BLaER1 treated with 17β-estradiol and CSF1 and Interleukin-3, amounts not matched to agents 10 nM and 100 nM (cell line): ENCODE measurements at regions not wholly inside any gene's neighbourhood (a gene's known extent, or its start where the extent isn't known, plus 50 kb on each side); places are given as distances from the start of the nearest gene placed in this dataset.
A peak's percentile ranks its signal among the peaks of the same experiment; 100 is the strongest.
"Not testable (repeated sequence)": the region's sequence is repeated elsewhere in the genome, so short reads cannot be mapped to it uniquely, and the experiment has no call there.

Experiments
- H3K27ac ChIP-seq, 11 experiments: shearing (Covaris generic); formaldehyde crosslinking; 2 replicates each; pipeline ENCODE4 v1.8.1; 2022
- H3K27me3 ChIP-seq, 11 experiments: shearing (Covaris generic); formaldehyde crosslinking; 2 replicates each; pipeline ENCODE4 v1.8.1; 2022
- H3K36me3 ChIP-seq, 11 experiments: shearing (Covaris generic); formaldehyde crosslinking; 2 replicates each; pipeline ENCODE4 v1.8.1; 2022
- H3K4me1 ChIP-seq, 10 experiments: shearing (Covaris generic); formaldehyde crosslinking; 2 replicates each; pipeline ENCODE4 v1.8.1; 2022
- H3K4me2 ChIP-seq, 11 experiments: shearing (Covaris generic); formaldehyde crosslinking; 2 replicates each; pipeline ENCODE4 v1.8.1; 2022
- H3K4me3 ChIP-seq, 10 experiments: shearing (Covaris generic); formaldehyde crosslinking; 2 replicates each; pipeline ENCODE4 v1.8.1; 2022
- H3K9ac ChIP-seq, 11 experiments: shearing (Covaris generic); formaldehyde crosslinking; 2 replicates each; pipeline ENCODE4 v1.8.1; 2022
- H3K9me3 ChIP-seq, 11 experiments: shearing (Covaris generic); formaldehyde crosslinking; replicated peaks in 1 of 11; 2 replicates each; pipeline ENCODE4 v1.8.1; 2022
- H4K20me1 ChIP-seq, 11 experiments: shearing (Covaris generic); formaldehyde crosslinking; 2 replicates each; pipeline ENCODE4 v1.8.1; 2022
- Cebpa-rat ChIP-seq, 11 experiments: shearing (Covaris generic); IDR thresholded peaks; 2 replicates each; pipeline ENCODE4 v1.8.1; 2022

DNA sequence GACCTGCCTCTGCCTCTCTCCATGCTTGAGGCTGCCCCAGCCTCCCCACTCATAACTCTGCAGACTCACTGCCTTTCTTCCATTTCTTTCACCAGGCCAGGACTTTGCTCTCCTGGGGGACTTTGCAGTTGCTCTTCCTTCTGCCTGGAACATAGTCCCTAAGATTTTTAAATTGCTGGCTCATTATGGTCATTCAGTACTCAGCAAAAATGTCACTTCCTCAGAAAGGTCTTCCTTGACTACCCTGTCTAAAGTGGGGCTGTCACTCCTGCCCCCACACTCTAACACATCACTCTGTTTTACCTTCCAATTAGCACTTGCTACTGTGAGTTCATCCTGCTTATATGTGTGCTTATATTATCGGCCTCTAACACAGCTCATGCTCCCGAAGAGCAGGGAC lies 618.2 kb downstream of the UQCRFS1 start:
- TF ChIP-seq Cebpa-rat (IDR thresholded peaks at IDR 0.05), result no peak
- no peak overlapping the region for H3K27ac ChIP-seq
- no peaks in the 10 kb centered on the region for H3K27me3 ChIP-seq
- H4K20me1 ChIP-seq, result no peaks in the 10 kb centered on the region
- no peak overlapping the region for H3K9ac ChIP-seq
- peaks cover 0 to 5% (median 0%) of the 10 kb centered on the region in 11 experiments; a peak in 1 of 22 replicates for H3K9me3 ChIP-seq
- no peak overlapping the region for H3K4me3 ChIP-seq
- H3K4me1 ChIP-seq, result peaks cover 0 to 22% (median 16%) of the 10 kb centered on the region in 10 experiments; a peak in 15 of 20 replicates
- H3K4me2 ChIP-seq, result no peak overlapping the region
- no peaks in the 10 kb centered on the region for H3K36me3 ChIP-seq

GRCh38 chr19:28589991-28590411 lies 623.0 kb downstream of the UQCRFS1 start:
- H3K9ac ChIP-seq, H3K4me3 ChIP-seq, H3K9me3 ChIP-seq, H4K20me1 ChIP-seq, H3K27ac ChIP-seq, H3K36me3 ChIP-seq, H3K27me3 ChIP-seq: not testable (repeated sequence)
- Histone ChIP-seq H3K4me1 (peaks cover 0 to 42% (median 26%) of the 10 kb centered on the region in 10 experiments; a peak in 15 of 20 replicates), H3K4me2 (peak overlapping the region in 9 of 11 experiments; percentile 21 to 81 (median 58); a peak in 17 of 22 replicates)

- TF ChIP-seq Cebpa-rat (IDR thresholded peaks at IDR 0.05), result no peak
- Histone ChIP-seq H4K20me1 (no peaks in the 10 kb centered on the region), H3K9me3 (no peaks in the 10 kb centered on the region), H3K27ac (no peak overlapping the region), H3K36me3 (no peaks in the 10 kb centered on the region), H3K4me2 (peak overlapping the region in 5 of 11 experiments; percentile 6 to 36 (median 28); a peak in 8 of 22 replicates), H3K27me3 (no peaks in the 10 kb centered on the region), H3K4me3 (no peak overlapping the region), H3K9ac (no peak overlapping the region), H3K4me1 (peaks cover 0 to 41% (median 25%) of the 10 kb centered on the region in 10 experiments; a peak in 15 of 20 replicates)
Measured at GRCh38 chr19:28586474-28586873, 626.5 kb downstream of the UQCRFS1 start.

DNA sequence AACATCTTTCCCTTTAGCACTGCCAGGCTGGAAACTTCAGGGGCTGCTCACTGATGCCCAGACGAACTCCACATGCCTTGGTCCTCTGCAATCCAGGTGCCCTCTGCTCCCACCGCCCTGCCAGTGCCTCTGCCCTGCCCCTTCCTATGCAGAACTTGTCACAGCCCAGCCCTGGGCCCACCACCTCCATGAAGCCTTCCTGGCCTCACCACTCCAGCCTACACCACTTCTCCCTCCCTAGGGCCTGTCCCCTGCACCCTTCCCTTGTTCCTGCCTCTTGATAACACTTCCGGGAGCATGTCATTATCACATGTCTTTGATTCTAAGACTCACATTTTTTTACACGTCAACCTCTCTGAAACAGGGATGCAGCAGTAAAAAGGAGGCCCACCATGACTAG lies 627.2 kb downstream of the UQCRFS1 start:
- Histone ChIP-seq H3K27me3 (no peaks in the 10 kb centered on the region), H3K4me2 (0 out of 22 replicates have a peak overlapping the region, but pooled peaks of 1 of the 11 experiments have one; percentile 32), H3K9me3 (no peaks in the 10 kb centered on the region), H4K20me1 (no peaks in the 10 kb centered on the region), H3K4me1 (peaks cover 0 to 34% (median 20%) of the 10 kb centered on the region in 10 experiments; a peak in 15 of 20 replicates), H3K36me3 (no peaks in the 10 kb centered on the region), H3K9ac (no peak overlapping the region), H3K4me3 (no peak overlapping the region), H3K27ac (no peak overlapping the region)
- TF ChIP-seq Cebpa-rat (IDR thresholded peaks at IDR 0.05), result no peak

- Histone ChIP-seq H3K27me3 (no peaks in the 10 kb centered on the region), H3K9me3 (no peaks in the 10 kb centered on the region), H3K4me3 (no peak overlapping the region), H3K4me1 (peaks cover 0 to 14% (median 4%) of the 10 kb centered on the region in 10 experiments; a peak in 8 of 20 replicates), H4K20me1 (no peaks in the 10 kb centered on the region), H3K9ac (no peak overlapping the region), H3K4me2 (no peak overlapping the region), H3K36me3 (no peaks in the 10 kb centered on the region), H3K27ac (no peak overlapping the region)
- TF ChIP-seq Cebpa-rat (IDR thresholded peaks at IDR 0.05), result no peak
Measured at GRCh38 chr19:28583713-28584112, 629.2 kb downstream of the UQCRFS1 start.

- H3K27ac ChIP-seq, result no peak overlapping the region
- TF ChIP-seq Cebpa-rat (IDR thresholded peaks at IDR 0.05), result no peak
- H3K9ac ChIP-seq, result no peak overlapping the region
- H3K4me2 ChIP-seq, result no peak overlapping the region
- H3K9me3 ChIP-seq, result no peaks in the 10 kb centered on the region
- H4K20me1 ChIP-seq, result no peaks in the 10 kb centered on the region
- H3K27me3 ChIP-seq, result no peaks in the 10 kb centered on the region
- no peak overlapping the region for H3K4me3 ChIP-seq
- H3K4me1 ChIP-seq, result peaks cover 0 to 14% (median 4%) of the 10 kb centered on the region in 10 experiments; a peak in 8 of 20 replicates
- no peaks in the 10 kb centered on the region for H3K36me3 ChIP-seq
Measured at GRCh38 chr19:28583242-28583641, 629.7 kb downstream of the UQCRFS1 start.

- H3K36me3 ChIP-seq, result no peaks in the 10 kb centered on the region
- TF ChIP-seq Cebpa-rat (IDR thresholded peaks at IDR 0.05), result no peak
- no peak overlapping the region for H3K4me2 ChIP-seq
Measured at GRCh38 chr19:28582796-28583195, 630.2 kb downstream of the UQCRFS1 start.

GRCh38 chr19:28582344-28582743 lies 630.6 kb downstream of the UQCRFS1 start:
- no peak overlapping the region for H3K4me3 ChIP-seq
- no peak overlapping the region for H3K27ac ChIP-seq
- H3K27me3 ChIP-seq, result no peaks in the 10 kb centered on the region
- H3K4me1 ChIP-seq, result peaks cover 0 to 20% (median 5%) of the 10 kb centered on the region in 10 experiments; a peak in 9 of 20 replicates
- H3K9me3 ChIP-seq, result no peaks in the 10 kb centered on the region
- TF ChIP-seq Cebpa-rat (IDR thresholded peaks at IDR 0.05), result no peak
- no peak overlapping the region for H3K4me2 ChIP-seq
- H4K20me1 ChIP-seq, result no peaks in the 10 kb centered on the region
- H3K9ac ChIP-seq, result no peak overlapping the region
- no peaks in the 10 kb centered on the region for H3K36me3 ChIP-seq

More at GRCh38 chr19:28582796-28583195, 630.2 kb downstream of the UQCRFS1 start:
- Histone ChIP-seq H3K4me1 (peaks cover 0 to 16% (median 4%) of the 10 kb centered on the region in 10 experiments; a peak in 8 of 20 replicates), H3K4me3 (no peak overlapping the region), H3K27ac (no peak overlapping the region), H3K9ac (no peak overlapping the region), H3K27me3 (no peaks in the 10 kb centered on the region), H3K9me3 (no peaks in the 10 kb centered on the region), H4K20me1 (no peaks in the 10 kb centered on the region)

GRCh38 chr19:28581468-28581770 lies 631.5 kb downstream of the UQCRFS1 start:
- Histone ChIP-seq H4K20me1 (no peaks in the 10 kb centered on the region), H3K27me3 (no peaks in the 10 kb centered on the region), H3K9ac (no peak overlapping the region), H3K36me3 (no peaks in the 10 kb centered on the region), H3K4me1 (peaks cover 0 to 15% (median 3%) of the 10 kb centered on the region in 10 experiments; a peak in 8 of 20 replicates), H3K4me3 (no peak overlapping the region), H3K27ac (no peak overlapping the region), H3K4me2 (no peak overlapping the region), H3K9me3 (no peaks in the 10 kb centered on the region)
- no peak for TF ChIP-seq Cebpa-rat (IDR thresholded peaks at IDR 0.05)

DNA sequence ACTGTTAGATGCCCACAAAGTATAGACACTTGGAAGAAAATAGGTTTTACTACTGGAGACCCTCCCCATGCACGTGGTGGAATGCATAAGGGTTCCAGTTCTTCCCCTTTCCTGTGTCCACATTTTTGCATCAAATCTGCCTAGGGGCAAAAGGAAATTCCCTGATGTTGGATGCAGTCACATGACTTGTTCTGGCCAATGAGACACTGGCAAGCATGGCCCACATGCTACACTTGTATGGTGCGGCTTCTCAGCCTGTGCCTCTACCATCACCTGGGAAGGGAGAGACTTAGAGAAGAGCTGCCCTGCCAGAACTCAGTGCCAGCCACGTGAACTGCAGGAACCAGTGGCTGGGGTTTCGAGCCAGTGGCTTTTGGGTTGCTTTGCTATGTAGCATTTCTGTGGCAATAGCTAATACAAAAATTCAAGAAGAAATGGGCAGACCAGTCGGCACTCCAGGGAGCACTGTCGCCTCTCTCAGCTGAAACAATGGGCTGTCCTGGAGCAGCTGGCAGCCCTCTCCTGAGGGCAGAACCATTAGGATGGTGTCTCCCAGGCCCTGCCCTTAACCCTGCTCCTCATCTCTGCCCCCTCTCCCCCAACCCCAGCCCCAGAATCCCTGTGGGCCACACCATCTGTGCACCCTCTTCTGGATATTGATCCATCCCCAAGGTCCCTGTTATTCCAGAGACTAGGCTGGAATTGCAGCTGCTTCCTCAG lies 634.0 kb downstream of the UQCRFS1 start:
- H3K4me2 ChIP-seq, result no peak overlapping the region
- TF ChIP-seq Cebpa-rat (IDR thresholded peaks at IDR 0.05), result no peak

More for the DNA sequence above, 634.0 kb downstream of the UQCRFS1 start:
- no peaks in the 10 kb centered on the region for H3K27me3 ChIP-seq
- H3K4me1 ChIP-seq, result peaks cover 0 to 11% (median 3%) of the 10 kb centered on the region in 10 experiments; a peak in 7 of 20 replicates
- no peak overlapping the region for H3K4me3 ChIP-seq
- no peak overlapping the region for H3K27ac ChIP-seq
- H4K20me1 ChIP-seq, result no peaks in the 10 kb centered on the region
- H3K36me3 ChIP-seq, result no peaks in the 10 kb centered on the region
- no peak overlapping the region for H3K9ac ChIP-seq
- no peaks in the 10 kb centered on the region for H3K9me3 ChIP-seq
